NCI-H2029 treated with DMSO at 0.1 percent for 48 hours (cell line): ENCODE measurements at regions not wholly inside any gene's neighbourhood (a gene's known extent, or its start where the extent isn't known, plus 50 kb on each side); places are given as distances from the start of the nearest gene placed in this dataset.

Experiments
- DNase-seq: peaks from one replicate; lab custom pipeline; 2025; lab: John Stamatoyannopoulos, UW

GRCh38 chr5:129821477-129822131 is 73.7 kb downstream of the MINAR2 start:
- DNase-seq, result no peak

- DNase-seq, result no peak
Measured at GRCh38 chr5:129830288-129830687, 74.0 kb upstream of the CHSY3 start.

- DNase-seq, result no peak
Measured at GRCh38 chr5:129836321-129836720, 67.9 kb upstream of the CHSY3 start.

GRCh38 chr5:129844764-129845163 is 59.5 kb upstream of the CHSY3 start:
- no peak for DNase-seq

- peak; percentile 10 for DNase-seq
Measured at GRCh38 chr5:129852747-129853352, 51.4 kb upstream of the CHSY3 start.

GRCh38 chr5:129853588-129853987 is 50.7 kb upstream of the CHSY3 start:
- DNase-seq, result no peak
